Stimulated activated CD4-positive, alpha-beta T cell treated with anti-CD3 and anti-CD28 coated beads, Interleukin-15, amount 100 ng/mL, for 48 hours (primary cell): ENCODE measurements at regions not wholly inside any gene's neighbourhood (a gene's known extent, or its start where the extent isn't known, plus 50 kb on each side); places are given as distances from the start of the nearest gene placed in this dataset.
A peak's percentile ranks its signal among the peaks of the same experiment; 100 is the strongest.
"Not testable (repeated sequence)": the region's sequence is repeated elsewhere in the genome, so short reads cannot be mapped to it uniquely, and the experiment has no call there.

Source experiments
- DNase-seq, 2 donors: peaks; one replicate each; pipeline ENCODE4 v3.0.0-alpha.2; 2020; ENCODE audit warnings: low read depth in 2 of 2

DNA sequence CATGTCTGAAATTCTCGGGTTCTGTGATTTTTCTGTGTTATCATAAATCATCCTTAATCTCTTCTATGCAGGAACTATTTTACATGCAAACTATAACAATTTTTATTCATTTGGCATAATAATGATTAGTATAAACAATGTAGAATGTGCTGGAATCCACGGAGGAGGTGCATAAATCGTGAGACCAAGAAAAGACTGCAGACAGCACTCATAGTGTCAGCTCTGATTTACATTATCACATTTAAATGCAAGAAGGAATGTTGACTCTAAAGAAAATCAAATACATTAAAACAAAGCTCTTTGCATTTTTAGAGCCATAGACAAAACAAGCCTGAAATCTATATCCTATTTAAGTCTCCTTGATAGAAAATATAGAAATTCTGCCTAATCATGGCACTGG lies 501.7 kb upstream of the STXBP6 start:
- no peak for DNase-seq

- DNase-seq, result no peak
Observed at GRCh38 chr14:25546826-25547225, 496.9 kb upstream of the STXBP6 start.

DNA sequence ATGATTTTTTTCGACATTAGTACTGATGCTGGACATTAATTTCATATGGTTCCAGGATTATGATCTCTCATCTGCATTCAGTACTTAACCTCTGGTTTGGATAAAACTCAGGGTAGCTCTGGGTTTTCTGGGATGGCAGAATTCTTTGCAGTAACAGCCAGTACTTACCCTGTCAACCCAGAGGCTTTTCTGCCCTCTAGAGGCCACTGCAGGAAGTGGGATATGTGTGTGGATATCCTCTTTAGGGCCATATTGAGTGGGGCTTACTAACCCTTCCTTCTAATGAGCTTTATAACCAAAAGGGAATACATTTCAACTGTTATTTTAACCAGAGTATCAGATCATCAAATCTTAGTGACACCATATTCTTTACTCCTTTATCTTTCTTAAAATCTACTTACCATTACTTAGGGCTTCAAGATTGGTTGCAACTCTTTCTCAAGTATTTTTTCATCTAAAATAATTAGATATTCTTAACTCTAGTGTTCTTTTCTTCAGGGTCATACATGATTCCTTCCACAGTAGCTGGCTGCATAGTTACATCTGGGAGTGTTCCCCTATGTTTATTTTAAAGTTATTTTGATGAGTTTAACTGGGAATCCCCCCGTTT lies 488.0 kb upstream of the STXBP6 start:
- peak in 1 of 2 donors; percentile 4 for DNase-seq

- no peak for DNase-seq
Observed at GRCh38 chr14:25526290-25526689, 476.3 kb upstream of the STXBP6 start.

GRCh38 chr14:25522926-25523325 lies 473.0 kb upstream of the STXBP6 start:
- no peak for DNase-seq

DNA sequence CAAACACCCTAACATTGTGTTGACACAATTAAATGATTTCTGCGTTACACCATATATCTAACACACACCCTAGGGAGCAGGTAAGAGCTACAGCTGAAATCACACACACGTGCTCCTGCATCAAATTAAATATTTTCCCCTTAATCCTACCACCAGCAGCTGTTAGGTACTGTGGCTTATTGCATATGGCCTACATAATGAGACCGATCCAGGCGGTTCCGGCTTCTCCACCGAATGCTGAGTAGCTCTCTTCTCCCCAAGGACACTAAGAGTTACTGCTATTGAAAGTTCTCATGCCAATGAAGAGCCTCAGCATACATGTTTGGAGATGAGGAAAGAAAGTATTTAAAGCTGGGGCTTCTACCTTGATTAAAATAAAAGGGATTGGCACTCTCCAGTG lies 472.2 kb upstream of the STXBP6 start:
- DNase-seq, result no peak

GRCh38 chr14:25521616-25522015 lies 471.7 kb upstream of the STXBP6 start:
- DNase-seq, result no peak

- DNase-seq, result no peak
Observed at GRCh38 chr14:25520821-25521220, 470.9 kb upstream of the STXBP6 start.

DNA sequence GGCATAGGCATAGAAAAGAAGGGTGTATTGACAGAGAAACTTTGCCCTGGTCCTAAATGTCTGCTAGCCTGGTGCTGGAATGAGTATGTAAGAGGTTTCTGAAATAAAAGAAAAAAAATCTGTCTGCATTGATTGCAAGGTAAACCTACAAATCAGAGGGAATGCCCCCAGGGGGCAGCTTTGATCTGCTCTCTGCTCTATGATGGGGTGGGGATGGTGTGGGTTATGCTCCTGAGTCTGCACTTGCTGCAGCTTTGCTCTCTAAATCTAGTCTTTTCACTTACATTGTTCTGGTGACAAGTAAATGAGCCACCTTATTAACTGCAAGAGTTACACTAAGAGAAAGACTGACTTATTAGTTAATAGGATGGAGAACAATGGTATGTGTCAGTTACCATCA lies 468.4 kb upstream of the STXBP6 start:
- DNase-seq, result no peak

- DNase-seq, result no peak
Observed at GRCh38 chr14:25516838-25517237, 466.9 kb upstream of the STXBP6 start.

GRCh38 chr14:25508845-25509244 lies 458.9 kb upstream of the STXBP6 start:
- no peak for DNase-seq

GRCh38 chr14:25501749-25502148 lies 451.8 kb upstream of the STXBP6 start:
- no peak for DNase-seq

DNA sequence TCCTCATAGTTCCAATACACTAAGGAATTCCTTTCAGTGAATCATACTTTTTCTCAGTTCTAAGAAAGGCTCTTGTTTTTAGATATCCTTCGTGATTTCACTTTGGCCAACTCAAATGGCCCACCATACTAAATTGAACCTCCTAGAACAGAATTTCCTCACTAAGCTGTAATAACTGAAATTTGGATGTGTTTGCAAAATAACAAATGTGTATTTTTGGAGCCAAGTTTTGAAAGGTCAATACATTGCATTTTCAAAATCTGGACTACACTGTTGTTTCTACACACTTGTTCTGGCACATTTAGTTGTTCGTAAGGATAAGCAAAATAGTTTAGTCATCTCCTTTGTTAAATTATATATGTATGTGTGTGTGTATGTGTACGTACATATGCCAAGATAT lies 439.0 kb upstream of the STXBP6 start:
- no peak for DNase-seq

GRCh38 chr14:25485381-25485780 lies 435.4 kb upstream of the STXBP6 start:
- no peak for DNase-seq

- DNase-seq, result no peak
Observed at GRCh38 chr14:25484906-25485305, 435.0 kb upstream of the STXBP6 start.

- no peak for DNase-seq
Observed at GRCh38 chr14:25484235-25484634, 434.3 kb upstream of the STXBP6 start.

- no peak for DNase-seq
Observed at GRCh38 chr14:25477316-25478098, 427.6 kb upstream of the STXBP6 start.

- no peak for DNase-seq
Observed at GRCh38 chr14:25472700-25473099, 422.8 kb upstream of the STXBP6 start.

GRCh38 chr14:25464772-25465171 lies 414.8 kb upstream of the STXBP6 start:
- no peak for DNase-seq

GRCh38 chr14:25464078-25464477 lies 414.1 kb upstream of the STXBP6 start:
- DNase-seq, result no peak

DNA sequence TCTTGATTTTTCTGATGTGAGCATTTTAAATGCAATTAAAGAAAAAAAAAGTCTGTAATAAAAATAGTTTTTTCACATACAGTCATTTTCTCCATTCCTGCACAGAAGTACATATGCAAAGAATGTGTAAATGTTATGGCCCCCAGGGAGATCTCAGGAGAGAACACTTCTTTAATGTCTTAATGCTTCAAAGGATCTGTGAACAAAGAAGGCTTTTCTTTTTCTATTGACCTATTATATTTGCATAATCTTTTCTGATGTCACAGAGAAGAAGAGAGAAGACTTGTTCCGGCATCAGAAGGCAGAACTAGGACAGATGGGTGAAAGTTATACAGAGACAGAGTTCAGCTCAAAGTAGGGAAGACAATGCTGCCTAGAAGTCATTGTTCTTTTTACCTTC lies 413.5 kb upstream of the STXBP6 start:
- no peak for DNase-seq

- no peak for DNase-seq
Observed at GRCh38 chr14:25461780-25462179, 411.8 kb upstream of the STXBP6 start.

- DNase-seq, result no peak
Observed at GRCh38 chr14:25444381-25444780, 394.4 kb upstream of the STXBP6 start.

DNA sequence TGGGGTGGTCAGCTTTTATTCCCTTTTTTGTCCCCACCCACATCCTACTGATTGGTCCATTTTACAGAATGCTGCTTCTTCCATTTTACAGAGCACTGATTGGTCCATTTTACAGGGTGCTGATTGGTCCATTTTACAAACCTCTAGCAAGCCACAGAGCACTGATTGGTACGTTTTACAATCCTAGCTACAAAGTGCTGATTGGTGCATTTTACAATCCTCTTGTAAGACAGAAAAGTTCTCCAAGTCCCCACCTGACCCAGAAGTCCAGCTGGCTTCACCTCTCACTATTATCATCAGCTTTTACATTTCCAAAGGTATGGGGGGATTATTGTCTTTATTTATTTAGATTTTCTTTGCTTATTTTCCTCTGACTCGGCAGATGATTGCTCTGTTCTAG lies 390.4 kb upstream of the STXBP6 start:
- not testable (repeated sequence) for DNase-seq
